HCT116 (cell line): ENCODE measurements at regions not wholly inside any gene's neighbourhood (a gene's known extent, or its start where the extent isn't known, plus 50 kb on each side); places are given as distances from the start of the nearest gene placed in this dataset.

Experiments
- CEBPB ChIP-seq: IDR thresholded peaks from 2 replicates; pipeline ENCODE4 v1.6.1; 2012; ENCODE audit warnings: low read depth
- ELF1 ChIP-seq: IDR thresholded peaks from 2 replicates; pipeline ENCODE4 v1.6.1; 2012; ENCODE audit warnings: low read depth, borderline replicate concordance
- EZH2 ChIP-seq: fragments of 200-600 bp; sonication (generic); IDR thresholded peaks from 2 replicates; pipeline ENCODE4 v1.6.1; 2017; ENCODE audit warnings: antibody characterized with exemption, mixed run types
- POLR2A ChIP-seq: IDR thresholded peaks from 2 replicates; pipeline ENCODE4 v1.7.0; 2011; ENCODE audit warnings: borderline replicate concordance; ENCODE audit not compliant: insufficient read depth, insufficient read length; ENCODE audit errors: extremely low read depth
- RAD21 ChIP-seq: IDR thresholded peaks from 2 replicates; pipeline ENCODE4 v1.6.1; 2012; ENCODE audit warnings: low read depth, mild to moderate bottlenecking
- SIN3A ChIP-seq: IDR thresholded peaks from 2 replicates; pipeline ENCODE4 v1.6.1; 2012; ENCODE audit warnings: low read depth
- SRF ChIP-seq: IDR thresholded peaks from 2 replicates; pipeline ENCODE4 v1.6.1; 2012; ENCODE audit warnings: low read depth
- TF ChIP-seq, protein P1 (sequence below): IDR thresholded peaks from 2 replicates; pipeline ENCODE4 v1.6.1; 2012
- TF ChIP-seq, protein P2 (sequence below), 3 experiments: fragments of 200-600 bp in 1 of 3; sonication (generic) in 1 of 3; IDR thresholded peaks in 2 of 3; conservative IDR thresholded peaks in 1 of 3; 2 replicates each; pipeline ENCODE4 v1.5.1; 2012 to 2017; ENCODE audit warnings: low read depth in 2 of 3, low read length in 2 of 3, antibody characterized with exemption in 1 of 3, borderline replicate concordance in 1 of 3, control low read depth in 1 of 3, mild to moderate bottlenecking in 1 of 3, mixed read lengths in 1 of 3, mixed run types in 1 of 3, moderate library complexity in 1 of 3; ENCODE audit not compliant: insufficient read depth in 1 of 3
- TF ChIP-seq, protein P3 (sequence below): IDR thresholded peaks from 2 replicates; pipeline ENCODE4 v1.6.1; 2012; ENCODE audit warnings: low read depth

DNA sequence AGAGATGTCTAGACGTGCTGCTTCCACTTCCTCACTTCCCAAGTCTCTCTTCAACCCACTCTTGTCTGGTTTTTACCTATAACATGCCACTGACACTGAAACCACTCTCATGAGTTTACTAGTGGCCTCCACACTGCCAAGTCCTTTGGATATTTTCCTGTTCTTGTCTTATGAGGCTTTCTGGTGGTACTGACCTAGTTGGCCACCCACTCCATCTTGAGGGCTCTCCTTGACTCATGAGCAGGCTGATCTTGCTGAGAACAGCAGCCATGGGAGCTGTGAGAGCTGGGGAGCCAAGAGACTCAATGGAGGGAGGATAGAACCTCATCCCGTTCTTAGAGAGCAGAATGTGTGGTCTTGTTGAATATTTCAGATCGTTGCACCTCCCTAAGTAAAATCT lies 283.4 kb upstream of the PRDM1 start:
- TF ChIP-seq, protein P1, sequence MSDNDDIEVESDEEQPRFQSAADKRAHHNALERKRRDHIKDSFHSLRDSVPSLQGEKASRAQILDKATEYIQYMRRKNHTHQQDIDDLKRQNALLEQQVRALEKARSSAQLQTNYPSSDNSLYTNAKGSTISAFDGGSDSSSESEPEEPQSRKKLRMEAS: no peak
- TF ChIP-seq, protein P2, sequence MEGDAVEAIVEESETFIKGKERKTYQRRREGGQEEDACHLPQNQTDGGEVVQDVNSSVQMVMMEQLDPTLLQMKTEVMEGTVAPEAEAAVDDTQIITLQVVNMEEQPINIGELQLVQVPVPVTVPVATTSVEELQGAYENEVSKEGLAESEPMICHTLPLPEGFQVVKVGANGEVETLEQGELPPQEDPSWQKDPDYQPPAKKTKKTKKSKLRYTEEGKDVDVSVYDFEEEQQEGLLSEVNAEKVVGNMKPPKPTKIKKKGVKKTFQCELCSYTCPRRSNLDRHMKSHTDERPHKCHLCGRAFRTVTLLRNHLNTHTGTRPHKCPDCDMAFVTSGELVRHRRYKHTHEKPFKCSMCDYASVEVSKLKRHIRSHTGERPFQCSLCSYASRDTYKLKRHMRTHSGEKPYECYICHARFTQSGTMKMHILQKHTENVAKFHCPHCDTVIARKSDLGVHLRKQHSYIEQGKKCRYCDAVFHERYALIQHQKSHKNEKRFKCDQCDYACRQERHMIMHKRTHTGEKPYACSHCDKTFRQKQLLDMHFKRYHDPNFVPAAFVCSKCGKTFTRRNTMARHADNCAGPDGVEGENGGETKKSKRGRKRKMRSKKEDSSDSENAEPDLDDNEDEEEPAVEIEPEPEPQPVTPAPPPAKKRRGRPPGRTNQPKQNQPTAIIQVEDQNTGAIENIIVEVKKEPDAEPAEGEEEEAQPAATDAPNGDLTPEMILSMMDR (IDR thresholded peaks at IDR 0.05 in 2 of 3, conservative IDR thresholded peaks at IDR 0.05 in 1 of 3; ENCODE audit: borderline replicate concordance in 1 of 3, insufficient read depth in 1 of 3, low read depth in 2 of 3, low read length in 2 of 3): no peak
- TF ChIP-seq CEBPB (no peak), RAD21 (no peak), POLR2A (no peak), EZH2 (no peak), ELF1 (no peak), SIN3A (no peak), SRF (no peak)
- TF ChIP-seq, protein P3, sequence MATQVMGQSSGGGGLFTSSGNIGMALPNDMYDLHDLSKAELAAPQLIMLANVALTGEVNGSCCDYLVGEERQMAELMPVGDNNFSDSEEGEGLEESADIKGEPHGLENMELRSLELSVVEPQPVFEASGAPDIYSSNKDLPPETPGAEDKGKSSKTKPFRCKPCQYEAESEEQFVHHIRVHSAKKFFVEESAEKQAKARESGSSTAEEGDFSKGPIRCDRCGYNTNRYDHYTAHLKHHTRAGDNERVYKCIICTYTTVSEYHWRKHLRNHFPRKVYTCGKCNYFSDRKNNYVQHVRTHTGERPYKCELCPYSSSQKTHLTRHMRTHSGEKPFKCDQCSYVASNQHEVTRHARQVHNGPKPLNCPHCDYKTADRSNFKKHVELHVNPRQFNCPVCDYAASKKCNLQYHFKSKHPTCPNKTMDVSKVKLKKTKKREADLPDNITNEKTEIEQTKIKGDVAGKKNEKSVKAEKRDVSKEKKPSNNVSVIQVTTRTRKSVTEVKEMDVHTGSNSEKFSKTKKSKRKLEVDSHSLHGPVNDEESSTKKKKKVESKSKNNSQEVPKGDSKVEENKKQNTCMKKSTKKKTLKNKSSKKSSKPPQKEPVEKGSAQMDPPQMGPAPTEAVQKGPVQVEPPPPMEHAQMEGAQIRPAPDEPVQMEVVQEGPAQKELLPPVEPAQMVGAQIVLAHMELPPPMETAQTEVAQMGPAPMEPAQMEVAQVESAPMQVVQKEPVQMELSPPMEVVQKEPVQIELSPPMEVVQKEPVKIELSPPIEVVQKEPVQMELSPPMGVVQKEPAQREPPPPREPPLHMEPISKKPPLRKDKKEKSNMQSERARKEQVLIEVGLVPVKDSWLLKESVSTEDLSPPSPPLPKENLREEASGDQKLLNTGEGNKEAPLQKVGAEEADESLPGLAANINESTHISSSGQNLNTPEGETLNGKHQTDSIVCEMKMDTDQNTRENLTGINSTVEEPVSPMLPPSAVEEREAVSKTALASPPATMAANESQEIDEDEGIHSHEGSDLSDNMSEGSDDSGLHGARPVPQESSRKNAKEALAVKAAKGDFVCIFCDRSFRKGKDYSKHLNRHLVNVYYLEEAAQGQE: no peak
